PC-3 (cell line): ENCODE measurements at regions not wholly inside any gene's neighbourhood (a gene's known extent, or its start where the extent isn't known, plus 50 kb on each side); places are given as distances from the start of the nearest gene placed in this dataset.

Experiments
- ATAC-seq: fragments of 200-7000 bp; cut with Tn5 transposase; 2 replicates; pipeline ENCODE4 v1.9.1; 2020; ENCODE audit warnings: mild to moderate bottlenecking, moderate library complexity
- BruUV-seq: library from RNA; stranded (reverse); fragments of 400-500 nt; replicated peaks from 2 replicates; lab custom pipeline; 2021; lab: Mats Ljungman, UMichigan
- CTCF ChIA-PET: fragments of 300-600 bp; sonication (Branson Sonifier 250); formaldehyde crosslinking; loops from one replicate; lab custom pipeline; 2022; ENCODE audit warnings: antibody characterized with exemption; lab: Charles Lee
- POLR2A ChIA-PET: fragments of 300-600 bp; sonication (Branson Sonifier 250); formaldehyde crosslinking; loops from one replicate; lab custom pipeline; 2022; ENCODE audit warnings: antibody characterized with exemption; ENCODE audit not compliant: unreplicated experiment; lab: Charles Lee
- DNase-seq: peaks from one replicate; pipeline ENCODE4 v3.0.0-alpha.2; 2015
- H2AFZ ChIP-seq: fragments of 300-600 bp; sonication (generic); 2 replicates; pipeline ENCODE4 v1.6.0; 2016; ENCODE audit warnings: antibody characterized with exemption, low read length
- H3F3A ChIP-seq: fragments of 300-600 bp; sonication (generic); one replicate; pipeline ENCODE4 v1.6.0; 2017; ENCODE audit warnings: antibody characterized with exemption, low read length, control low read depth, mild to moderate bottlenecking; ENCODE audit not compliant: unreplicated experiment
- H3K27ac ChIP-seq: fragments of 300-600 bp; sonication (generic); 2 replicates; pipeline ENCODE4 v1.5.1; 2016; ENCODE audit warnings: mild to moderate bottlenecking, low read length
- H3K27me3 ChIP-seq: fragments of 300-600 bp; sonication (generic); 2 replicates; pipeline ENCODE4 v1.6.1; 2016; ENCODE audit warnings: low read length, mixed read lengths
- H3K36me3 ChIP-seq: fragments of 300-600 bp; sonication (generic); 2 replicates; pipeline ENCODE4 v1.6.1; 2016; ENCODE audit warnings: low read depth, mixed run types, low read length, mixed read lengths
- H3K4me1 ChIP-seq: fragments of 300-600 bp; sonication (generic); 2 replicates; pipeline ENCODE4 v1.5.1; 2016; ENCODE audit warnings: low read length; ENCODE audit not compliant: insufficient read depth
- H3K4me2 ChIP-seq: fragments of 300-600 bp; sonication (generic); 2 replicates; pipeline ENCODE4 v1.6.0; 2016; ENCODE audit warnings: low read length
- H3K4me3 ChIP-seq: fragments of 300-600 bp; sonication (generic); 2 replicates; pipeline ENCODE4 v1.5.1; 2016; ENCODE audit warnings: mild to moderate bottlenecking, low read length, mixed read lengths
- H3K79me2 ChIP-seq: fragments of 300-600 bp; sonication (generic); 2 replicates; pipeline ENCODE4 v1.6.1; 2017; ENCODE audit warnings: low read length, mixed read lengths
- H3K9ac ChIP-seq: fragments of 300-600 bp; sonication (generic); 2 replicates; pipeline ENCODE4 v1.6.0; 2016; ENCODE audit warnings: mild to moderate bottlenecking, low read length
- H3K9me2 ChIP-seq: fragments of 300-600 bp; sonication (generic); replicated peaks from 2 replicates; pipeline ENCODE4 v1.6.1; 2016; ENCODE audit warnings: mixed run types, low read length, mixed read lengths
- H3K9me3 ChIP-seq: fragments of 300-600 bp; sonication (generic); 2 replicates; pipeline ENCODE4 v1.6.1; 2016; ENCODE audit warnings: low read length, mixed read lengths
- H4K20me1 ChIP-seq: fragments of 300-600 bp; sonication (generic); 2 replicates; pipeline ENCODE4 v1.6.1; 2016; ENCODE audit warnings: low read length, mixed read lengths
- CTCF ChIP-seq: fragments of 300-600 bp; sonication (generic); conservative IDR thresholded peaks from 2 replicates; pipeline ENCODE4 v1.5.1; 2017; ENCODE audit warnings: antibody characterized with exemption, low read depth, mild to moderate bottlenecking, low read length
- EZH2 ChIP-seq: fragments of 300-600 bp; sonication (generic); IDR thresholded peaks from one replicate; pipeline ENCODE4 v1.6.1; 2017; ENCODE audit warnings: antibody characterized with exemption, mild to moderate bottlenecking, low read length; ENCODE audit not compliant: unreplicated experiment
- EZH2phosphoT487 ChIP-seq: fragments of 300-600 bp; sonication (generic); IDR thresholded peaks from 2 replicates; pipeline ENCODE4 v1.6.1; 2018; ENCODE audit warnings: mild to moderate bottlenecking, antibody characterized with exemption, low read length, borderline replicate concordance
- intact Hi-C: fragments of 100-400 bp; cut with micrococcal nuclease; formaldehyde crosslinking; loops from 2 replicates; pipeline ENCODE4 v1.9.0; 2023

- H3K36me3 ChIP-seq, result no peaks in the 10 kb centered on the region
- H2AFZ ChIP-seq, result no peak overlapping the region
- H3K27me3 ChIP-seq, result no peaks in the 10 kb centered on the region
- no peak overlapping the region for H3K4me2 ChIP-seq
- ChIA-PET POLR2A (no interaction called here), CTCF (no interaction called here)
- ATAC-seq, result no peak
- H4K20me1 ChIP-seq, result no peaks in the 10 kb centered on the region
- no peak overlapping the region for H3K4me3 ChIP-seq
- H3K9me2 ChIP-seq, result no peaks in the 10 kb centered on the region
- H3K27ac ChIP-seq, result no peak overlapping the region
- H3F3A ChIP-seq, result no peaks in the 10 kb centered on the region
- TF ChIP-seq CTCF (no peak), EZH2 (no peak), EZH2phosphoT487 (no peak)
- H3K79me2 ChIP-seq, result no peaks in the 10 kb centered on the region
- intact Hi-C loops, result no loop called here
- H3K4me1 ChIP-seq, result no peaks in the 10 kb centered on the region
- no peak for DNase-seq
- H3K9me3 ChIP-seq, result no peaks in the 10 kb centered on the region
- BruUV-seq, result no TSS peak
- no peak overlapping the region for H3K9ac ChIP-seq
Observed at GRCh38 chr5:29524227-29524626, 1669.3 kb upstream of the CDH6 start.

DNA sequence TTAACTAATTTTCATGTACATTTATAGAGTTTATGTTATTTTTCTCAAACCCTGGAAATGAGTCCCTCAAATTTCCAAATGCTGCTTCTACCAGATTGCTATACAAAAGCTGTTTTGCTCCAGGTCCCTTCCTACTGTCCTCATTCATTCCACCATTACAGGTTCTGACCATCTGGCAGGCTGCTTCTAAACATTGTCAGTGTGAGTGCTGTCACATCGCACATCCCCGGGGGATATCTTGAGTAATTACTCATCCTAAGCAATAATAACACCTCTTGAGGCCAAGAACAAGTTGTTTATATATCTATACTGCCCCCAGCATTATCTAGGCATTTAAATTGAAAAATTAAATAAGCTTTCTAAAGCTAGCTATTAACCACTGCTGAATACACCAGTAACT lies 1675.3 kb upstream of the CDH6 start:
- no peaks in the 10 kb centered on the region for H4K20me1 ChIP-seq
- no peak overlapping the region for H2AFZ ChIP-seq
- ChIA-PET CTCF (no interaction called here), POLR2A (no interaction called here)
- no peaks in the 10 kb centered on the region for H3K9me3 ChIP-seq
- H3K36me3 ChIP-seq, result no peaks in the 10 kb centered on the region
- no peaks in the 10 kb centered on the region for H3K4me1 ChIP-seq
- ATAC-seq, result no peak
- H3K9ac ChIP-seq, result no peak overlapping the region
- H3K4me3 ChIP-seq, result no peak overlapping the region
- H3K4me2 ChIP-seq, result no peak overlapping the region
- H3K27ac ChIP-seq, result no peak overlapping the region
- H3K79me2 ChIP-seq, result no peaks in the 10 kb centered on the region
- no TSS peak for BruUV-seq
- no peak for DNase-seq
- no peaks in the 10 kb centered on the region for H3K27me3 ChIP-seq
- TF ChIP-seq CTCF, result no peak
- TF ChIP-seq EZH2phosphoT487, result no peak
- no peak for TF ChIP-seq EZH2
- no peaks in the 10 kb centered on the region for H3F3A ChIP-seq
- H3K9me2 ChIP-seq, result no peaks in the 10 kb centered on the region
- intact Hi-C loops, result no loop called here

DNA sequence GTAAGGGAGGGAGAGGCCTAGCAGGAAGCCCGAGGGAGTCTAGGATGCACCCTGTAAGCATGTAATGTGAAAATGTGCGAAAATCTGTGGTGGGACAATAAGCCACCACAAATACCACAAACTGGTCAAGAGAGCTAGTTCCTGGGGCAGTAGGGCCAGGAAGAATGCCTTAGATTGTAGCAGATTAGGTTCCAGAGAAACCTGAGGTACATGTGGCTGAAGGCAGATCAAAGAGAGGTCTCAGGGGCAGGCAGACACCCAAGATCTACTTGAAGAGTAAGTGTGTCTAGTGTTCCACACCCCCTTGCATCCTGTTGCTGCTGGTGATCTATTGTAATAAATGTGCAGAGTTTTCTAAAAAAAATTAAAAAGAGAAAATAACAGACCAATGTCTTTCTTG lies 1677.3 kb upstream of the CDH6 start:
- H2AFZ ChIP-seq, result no peak overlapping the region
- H3K27me3 ChIP-seq, result no peaks in the 10 kb centered on the region
- DNase-seq (no peak), ATAC-seq (no peak)
- H3K4me1 ChIP-seq, result no peaks in the 10 kb centered on the region
- ChIA-PET CTCF (no interaction called here), POLR2A (no interaction called here)
- no peak overlapping the region for H3K4me3 ChIP-seq
- no peaks in the 10 kb centered on the region for H3K9me3 ChIP-seq
- no peaks in the 10 kb centered on the region for H4K20me1 ChIP-seq
- H3K9me2 ChIP-seq, result no peaks in the 10 kb centered on the region
- TF ChIP-seq CTCF (no peak), EZH2phosphoT487 (no peak), EZH2 (no peak)
- no peaks in the 10 kb centered on the region for H3K79me2 ChIP-seq
- H3K9ac ChIP-seq, result no peak overlapping the region
- intact Hi-C loops, result no loop called here
- no peaks in the 10 kb centered on the region for H3F3A ChIP-seq
- no TSS peak for BruUV-seq
- no peak overlapping the region for H3K27ac ChIP-seq
- no peak overlapping the region for H3K4me2 ChIP-seq
- H3K36me3 ChIP-seq, result no peaks in the 10 kb centered on the region
